Vagina (tissue), 2 donors: ENCODE measurements at regions not wholly inside any gene's neighbourhood (a gene's known extent, or its start where the extent isn't known, plus 50 kb on each side); places are given as distances from the start of the nearest gene placed in this dataset.
"Not testable (repeated sequence)": the region's sequence is repeated elsewhere in the genome, so short reads cannot be mapped to it uniquely, and the experiment has no call there.

Source experiments
- DNase-seq, 2 donors: peaks; one replicate each; pipeline ENCODE4 v3.0.0-alpha.2; 2017; ENCODE audit errors: extremely low spot score in 2 of 2
- H3K27ac ChIP-seq: fragments of 200-600 bp; sonication (generic); one replicate; pipeline ENCODE4 v1.5.1; 2019
- H3K27me3 ChIP-seq: fragments of 200-600 bp; sonication (generic); one replicate; pipeline ENCODE4 v1.5.1; 2019
- H3K36me3 ChIP-seq, 2 donors: fragments of 200-600 bp; sonication (generic); one replicate each; pipeline ENCODE4 v1.5.1; 2017 to 2019
- H3K4me1 ChIP-seq: fragments of 200-600 bp; sonication (generic); one replicate; pipeline ENCODE4 v1.5.1; 2019
- H3K4me3 ChIP-seq, 2 donors: fragments of 200-600 bp; sonication (generic); 1 replicate in 1 of 2; 2 replicates in 1 of 2; pipeline ENCODE4 v1.5.1; 2016 to 2019
- H3K9me3 ChIP-seq: fragments of 200-600 bp; sonication (generic); one replicate; pipeline ENCODE4 v1.5.1; 2019
- POLR2A ChIP-seq, 2 donors: fragments of 450-650 bp; IDR thresholded peaks; one replicate each; pipeline ENCODE4 v1.6.1; 2017; ENCODE audit warnings: antibody characterized with exemption in 2 of 2, mild to moderate bottlenecking in 2 of 2, moderate library complexity in 2 of 2
- POLR2AphosphoS5 ChIP-seq, 2 donors: sonication (generic); formaldehyde crosslinking; IDR thresholded peaks; one replicate each; pipeline ENCODE4 v1.9.0; 2017; ENCODE audit warnings: antibody characterized with exemption in 2 of 2, mild to moderate bottlenecking in 2 of 2, low read depth in 1 of 2; ENCODE audit not compliant: insufficient read depth in 1 of 2
- intact Hi-C: fragments of 100-400 bp; cut with DNase I; formaldehyde crosslinking; loops from one replicate; pipeline ENCODE4 v1.15.1; 2023
- TF ChIP-seq, protein P1 (sequence below), 3 experiments: fragments of 450-650 bp in 2 of 3; fragments of 200-600 bp in 1 of 3; sonication (generic) in 1 of 3; IDR thresholded peaks; one replicate each; pipeline ENCODE4 v1.5.1; 2017 to 2019; ENCODE audit warnings: antibody characterized with exemption in 3 of 3, mild to moderate bottlenecking in 2 of 3, moderate library complexity in 2 of 3

- no peak for DNase-seq
These were observed 105.7 kb upstream of the AHI1 start for GRCh38 chr6:135603249-135603648.

GRCh38 chr6:135604035-135604860 is 106.7 kb upstream of the AHI1 start:
- intact Hi-C loops, result no loop called here
- no peaks in the 10 kb centered on the region for H3K36me3 ChIP-seq
- H3K27ac ChIP-seq, result no peak overlapping the region
- H3K4me3 ChIP-seq, result no peak overlapping the region
- no peaks in the 10 kb centered on the region for H3K9me3 ChIP-seq
- TF ChIP-seq, protein P1, sequence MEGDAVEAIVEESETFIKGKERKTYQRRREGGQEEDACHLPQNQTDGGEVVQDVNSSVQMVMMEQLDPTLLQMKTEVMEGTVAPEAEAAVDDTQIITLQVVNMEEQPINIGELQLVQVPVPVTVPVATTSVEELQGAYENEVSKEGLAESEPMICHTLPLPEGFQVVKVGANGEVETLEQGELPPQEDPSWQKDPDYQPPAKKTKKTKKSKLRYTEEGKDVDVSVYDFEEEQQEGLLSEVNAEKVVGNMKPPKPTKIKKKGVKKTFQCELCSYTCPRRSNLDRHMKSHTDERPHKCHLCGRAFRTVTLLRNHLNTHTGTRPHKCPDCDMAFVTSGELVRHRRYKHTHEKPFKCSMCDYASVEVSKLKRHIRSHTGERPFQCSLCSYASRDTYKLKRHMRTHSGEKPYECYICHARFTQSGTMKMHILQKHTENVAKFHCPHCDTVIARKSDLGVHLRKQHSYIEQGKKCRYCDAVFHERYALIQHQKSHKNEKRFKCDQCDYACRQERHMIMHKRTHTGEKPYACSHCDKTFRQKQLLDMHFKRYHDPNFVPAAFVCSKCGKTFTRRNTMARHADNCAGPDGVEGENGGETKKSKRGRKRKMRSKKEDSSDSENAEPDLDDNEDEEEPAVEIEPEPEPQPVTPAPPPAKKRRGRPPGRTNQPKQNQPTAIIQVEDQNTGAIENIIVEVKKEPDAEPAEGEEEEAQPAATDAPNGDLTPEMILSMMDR (IDR thresholded peaks at IDR 0.05), result no peak
- TF ChIP-seq POLR2A (IDR thresholded peaks at IDR 0.05) (no peak), POLR2AphosphoS5 (IDR thresholded peaks at IDR 0.05; ENCODE audit: insufficient read depth in 1 of 2, low read depth in 1 of 2) (no peak)
- no peaks in the 10 kb centered on the region for H3K27me3 ChIP-seq
- H3K4me1 ChIP-seq, result no peaks in the 10 kb centered on the region
- no peak for DNase-seq

More at GRCh38 chr6:135603249-135603648, 105.7 kb upstream of the AHI1 start:
- no peaks in the 10 kb centered on the region for H3K36me3 ChIP-seq
- intact Hi-C loops, result no loop called here
- no peak overlapping the region for H3K4me3 ChIP-seq
- no peak overlapping the region for H3K27ac ChIP-seq
- no peaks in the 10 kb centered on the region for H3K27me3 ChIP-seq
- no peak for TF ChIP-seq POLR2A (IDR thresholded peaks at IDR 0.05)
- no peak for TF ChIP-seq POLR2AphosphoS5 (IDR thresholded peaks at IDR 0.05; ENCODE audit: insufficient read depth in 1 of 2, low read depth in 1 of 2)
- TF ChIP-seq, protein P1 (IDR thresholded peaks at IDR 0.05), result no peak
- H3K9me3 ChIP-seq, result no peaks in the 10 kb centered on the region
- no peaks in the 10 kb centered on the region for H3K4me1 ChIP-seq

- Histone ChIP-seq H3K27ac (no peak overlapping the region), H3K9me3 (no peaks in the 10 kb centered on the region), H3K27me3 (no peaks in the 10 kb centered on the region), H3K4me3 (no peak overlapping the region), H3K36me3 (no peaks in the 10 kb centered on the region), H3K4me1 (no peaks in the 10 kb centered on the region)
- TF ChIP-seq, protein P1 (IDR thresholded peaks at IDR 0.05), result no peak
- no peak for DNase-seq
- intact Hi-C loops, result no loop called here
These were observed 107.8 kb upstream of the AHI1 start for GRCh38 chr6:135605278-135605790.

- H3K36me3 ChIP-seq, result no peaks in the 10 kb centered on the region
- no peaks in the 10 kb centered on the region for H3K9me3 ChIP-seq
- H3K4me3 ChIP-seq, result no peak overlapping the region
- H3K27ac ChIP-seq, result no peak overlapping the region
- DNase-seq, result no peak
- intact Hi-C loops, result no loop called here
- TF ChIP-seq POLR2A (IDR thresholded peaks at IDR 0.05), result no peak
- TF ChIP-seq, protein P1 (IDR thresholded peaks at IDR 0.05), result no peak
- no peak for TF ChIP-seq POLR2AphosphoS5 (IDR thresholded peaks at IDR 0.05; ENCODE audit: insufficient read depth in 1 of 2, low read depth in 1 of 2)
- no peaks in the 10 kb centered on the region for H3K4me1 ChIP-seq
- no peaks in the 10 kb centered on the region for H3K27me3 ChIP-seq
These were observed 108.9 kb upstream of the AHI1 start for GRCh38 chr6:135606392-135606791.

- Histone ChIP-seq H3K9me3 (no peaks in the 10 kb centered on the region), H3K27me3 (no peaks in the 10 kb centered on the region), H3K36me3 (no peaks in the 10 kb centered on the region), H3K27ac (no peak overlapping the region), H3K4me1 (no peaks in the 10 kb centered on the region), H3K4me3 (no peak overlapping the region)
- intact Hi-C loops, result no loop called here
- TF ChIP-seq, protein P1 (IDR thresholded peaks at IDR 0.05), result no peak
- no peak for TF ChIP-seq POLR2A (IDR thresholded peaks at IDR 0.05)
- TF ChIP-seq POLR2AphosphoS5 (IDR thresholded peaks at IDR 0.05; ENCODE audit: insufficient read depth in 1 of 2, low read depth in 1 of 2), result no peak
- DNase-seq, result no peak
These were observed 110.5 kb upstream of the AHI1 start for GRCh38 chr6:135608031-135608430.

GRCh38 chr6:135610192-135610591 is 112.7 kb upstream of the AHI1 start:
- H3K36me3 ChIP-seq, H3K27me3 ChIP-seq, H3K4me1 ChIP-seq, H3K27ac ChIP-seq, H3K9me3 ChIP-seq, intact Hi-C loops, H3K4me3 ChIP-seq, DNase-seq: not testable (repeated sequence)
